OCI-LY1 (cell line): ENCODE measurements at regions not wholly inside any gene's neighbourhood (a gene's known extent, or its start where the extent isn't known, plus 50 kb on each side); places are given as distances from the start of the nearest gene placed in this dataset.

Experiments used
- H2AFZ ChIP-seq: fragments of 200-600 bp; sonication (generic), shearing (Covaris generic); 2 replicates; pipeline ENCODE4 v1.6.0; 2014; ENCODE audit warnings: antibody characterized with exemption, mild to moderate bottlenecking, low read length
- H3F3A ChIP-seq: fragments of 200-600 bp; sonication (generic), shearing (Covaris generic); 2 replicates; pipeline ENCODE4 v1.6.0; 2014; ENCODE audit warnings: mild to moderate bottlenecking, antibody characterized with exemption, low read length, moderate library complexity; ENCODE audit not compliant: insufficient read depth
- H3K27ac ChIP-seq: fragments of 200-600 bp; sonication (generic); 2 replicates; pipeline ENCODE4 v1.5.1; 2014; ENCODE audit warnings: low read length, mixed run types, mild to moderate bottlenecking, low read depth; ENCODE audit not compliant: poor library complexity, severe bottlenecking
- H3K27me3 ChIP-seq: fragments of 200-600 bp; sonication (generic); 2 replicates; pipeline ENCODE4 v1.6.0; 2014; ENCODE audit warnings: antibody characterized with exemption, mild to moderate bottlenecking, low read length, moderate library complexity; ENCODE audit not compliant: insufficient read depth
- H3K36me3 ChIP-seq: fragments of 200-600 bp; sonication (generic); 2 replicates; pipeline ENCODE4 v1.6.1; 2014; ENCODE audit warnings: mild to moderate bottlenecking, antibody characterized with exemption, low read length, moderate library complexity, mixed read lengths; ENCODE audit not compliant: insufficient read depth
- H3K4me1 ChIP-seq: fragments of 200-600 bp; sonication (generic); 2 replicates; pipeline ENCODE4 v1.5.1; 2014; ENCODE audit warnings: mild to moderate bottlenecking, low read length, moderate library complexity; ENCODE audit not compliant: insufficient read depth, severe bottlenecking
- H3K4me2 ChIP-seq: fragments of 200-600 bp; sonication (generic), shearing (Covaris generic); 2 replicates; pipeline ENCODE4 v1.6.1; 2014; ENCODE audit warnings: low read length
- H3K4me3 ChIP-seq: fragments of 200-600 bp; sonication (generic); 2 replicates; pipeline ENCODE4 v1.5.1; 2014; ENCODE audit warnings: low read length, low read depth, mild to moderate bottlenecking, mixed read lengths; ENCODE audit not compliant: poor library complexity, severe bottlenecking
- H3K79me2 ChIP-seq: fragments of 200-600 bp; shearing (Covaris generic); 2 replicates; pipeline ENCODE4 v1.6.1; 2016; ENCODE audit warnings: mixed run types, low read length, mixed read lengths; ENCODE audit not compliant: insufficient read depth
- H3K9ac ChIP-seq: fragments of 200-600 bp; sonication (generic), shearing (Covaris generic); 2 replicates; pipeline ENCODE4 v1.6.1; 2014; ENCODE audit warnings: mild to moderate bottlenecking, low read length, mixed read lengths
- H3K9me2 ChIP-seq: fragments of 200-600 bp; sonication (generic), shearing (Covaris generic); 2 replicates; pipeline ENCODE4 v1.6.1; 2014; ENCODE audit warnings: low read depth, mild to moderate bottlenecking, low read length, mixed read lengths
- H3K9me3 ChIP-seq: fragments of 200-600 bp; shearing (Covaris generic); 2 replicates; pipeline ENCODE4 v1.6.1; 2014; ENCODE audit warnings: low read length, mixed read lengths
- H4K20me1 ChIP-seq: fragments of 200-600 bp; sonication (generic), shearing (Covaris generic); 2 replicates; pipeline ENCODE4 v1.6.0; 2016; ENCODE audit warnings: mild to moderate bottlenecking, low read length; ENCODE audit not compliant: insufficient read depth
- CTCF ChIP-seq: fragments of 200-600 bp; sonication (generic), shearing (Covaris generic); IDR thresholded peaks from 2 replicates; pipeline ENCODE4 v1.5.1; 2017; ENCODE audit warnings: mild to moderate bottlenecking, antibody characterized with exemption, low read length, moderate library complexity, mixed read lengths
- EZH2 ChIP-seq: fragments of 200-600 bp; sonication (generic), shearing (Covaris generic); IDR thresholded peaks from 2 replicates; pipeline ENCODE4 v1.8.0; 2017; ENCODE audit warnings: borderline replicate concordance, mixed run types, mild to moderate bottlenecking, antibody characterized with exemption, low read length, moderate library complexity, mixed read lengths

GRCh38 chr3:82927309-82928253 lies 1166.1 kb upstream of the GBE1 start:
- TF ChIP-seq EZH2 (no peak), CTCF (no peak)
- Histone ChIP-seq H3K27ac (no peak overlapping the region), H3K9ac (no peak overlapping the region), H3K4me1 (peaks cover 5% of the 10 kb centered on the region), H3K4me3 (no peak overlapping the region), H3K9me3 (no peaks in the 10 kb centered on the region), H2AFZ (peak overlapping the region; percentile 34; the same call in 1 of the 2 replicates), H3K79me2 (no peaks in the 10 kb centered on the region), H3K27me3 (no peaks in the 10 kb centered on the region), H3K9me2 (no peaks in the 10 kb centered on the region), H4K20me1 (no peaks in the 10 kb centered on the region), H3K36me3 (no peaks in the 10 kb centered on the region), H3K4me2 (no peak overlapping the region), H3F3A (no peaks in the 10 kb centered on the region)

GRCh38 chr3:82891028-82891427 lies 1129.6 kb upstream of the GBE1 start:
- Histone ChIP-seq H3K79me2 (no peaks in the 10 kb centered on the region), H3K4me1 (no peaks in the 10 kb centered on the region), H3K36me3 (no peaks in the 10 kb centered on the region), H3K9me3 (no peaks in the 10 kb centered on the region), H3K4me3 (no peak overlapping the region), H3F3A (no peaks in the 10 kb centered on the region), H3K9ac (no peak overlapping the region), H2AFZ (0 out of 2 replicates have a peak overlapping the region, but pooled peaks have one; percentile 0), H4K20me1 (no peaks in the 10 kb centered on the region), H3K27ac (no peak overlapping the region), H3K9me2 (no peaks in the 10 kb centered on the region), H3K4me2 (no peak overlapping the region), H3K27me3 (no peaks in the 10 kb centered on the region)
- TF ChIP-seq CTCF, result no peak
- TF ChIP-seq EZH2, result no peak

- Histone ChIP-seq H3K27me3 (no peaks in the 10 kb centered on the region), H3K27ac (no peak overlapping the region), H3K4me2 (no peak overlapping the region), H3K4me1 (no peaks in the 10 kb centered on the region), H3K4me3 (no peak overlapping the region), H3K9me3 (no peaks in the 10 kb centered on the region), H3K9me2 (no peaks in the 10 kb centered on the region), H3F3A (no peaks in the 10 kb centered on the region), H3K36me3 (no peaks in the 10 kb centered on the region), H3K79me2 (no peaks in the 10 kb centered on the region), H3K9ac (no peak overlapping the region), H4K20me1 (no peaks in the 10 kb centered on the region), H2AFZ (peak overlapping the region; percentile 38; the same call in 1 of the 2 replicates)
- TF ChIP-seq EZH2 (no peak), CTCF (no peak)
Measured at GRCh38 chr3:82883072-82883471, 1121.6 kb upstream of the GBE1 start.
